H9 (cell line): ENCODE measurements at regions not wholly inside any gene's neighbourhood (a gene's known extent, or its start where the extent isn't known, plus 50 kb on each side); places are given as distances from the start of the nearest gene placed in this dataset.

Source experiments
- DNase-seq: peaks from one replicate; pipeline ENCODE4 v3.0.0-alpha.2; 2017
- H2AFZ ChIP-seq: one replicate; pipeline ENCODE4 v1.6.1; 2013; ENCODE audit warnings: mild to moderate bottlenecking, low read length, control low read depth, moderate library complexity
- H2AK5ac ChIP-seq: 2 replicates; pipeline ENCODE4 v1.6.1; 2013; ENCODE audit warnings: low read length, control low read depth, mixed read lengths; ENCODE audit not compliant: insufficient read length
- H2BK120ac ChIP-seq: one replicate; pipeline ENCODE4 v1.6.1; 2013; ENCODE audit warnings: low read depth, mild to moderate bottlenecking, low read length, control low read depth, inconsistent platforms; ENCODE audit not compliant: poor library complexity, severe bottlenecking
- H2BK12ac ChIP-seq: 2 replicates; pipeline ENCODE4 v1.6.1; 2013; ENCODE audit warnings: low read length, control low read depth, mixed read lengths, low read depth; ENCODE audit not compliant: insufficient read length
- H2BK15ac ChIP-seq: 2 replicates; pipeline ENCODE4 v1.6.1; 2013; ENCODE audit warnings: low read depth, low read length, control low read depth
- H2BK20ac ChIP-seq: one replicate; pipeline ENCODE4 v1.6.1; 2013; ENCODE audit warnings: low read depth, mild to moderate bottlenecking, low read length, control low read depth, inconsistent platforms; ENCODE audit not compliant: poor library complexity, severe bottlenecking
- H2BK5ac ChIP-seq: 2 replicates; pipeline ENCODE4 v1.6.1; 2013; ENCODE audit warnings: low read length, control low read depth, mixed read lengths; ENCODE audit not compliant: insufficient read length
- H3K14ac ChIP-seq: 2 replicates; pipeline ENCODE4 v1.6.1; 2013; ENCODE audit warnings: low read length, control low read depth; ENCODE audit not compliant: insufficient read depth
- H3K18ac ChIP-seq: 2 replicates; pipeline ENCODE4 v1.6.1; 2013; ENCODE audit warnings: low read depth, mild to moderate bottlenecking, mixed read lengths, low read length, control low read depth; ENCODE audit not compliant: insufficient read length
- H3K23ac ChIP-seq: 2 replicates; pipeline ENCODE4 v1.6.1; 2013; ENCODE audit warnings: low read length, control low read depth, mixed read lengths, low read depth; ENCODE audit not compliant: insufficient read length
- H3K23me2 ChIP-seq: 2 replicates; pipeline ENCODE4 v1.6.1; 2013; ENCODE audit warnings: low read depth, mild to moderate bottlenecking, mixed read lengths, low read length, control low read depth; ENCODE audit not compliant: insufficient read length, poor library complexity, severe bottlenecking
- H3K27ac ChIP-seq: 2 replicates; pipeline ENCODE4 v1.5.1; 2013; ENCODE audit warnings: low read length, control low read depth, mixed read lengths, low read depth; ENCODE audit not compliant: insufficient read length
- H3K27me3 ChIP-seq: 2 replicates; pipeline ENCODE4 v1.6.1; 2013; ENCODE audit warnings: low read length, control low read depth, inconsistent platforms; ENCODE audit not compliant: insufficient read depth
- H3K4ac ChIP-seq: 2 replicates; pipeline ENCODE4 v1.6.1; 2013; ENCODE audit warnings: low read depth, mild to moderate bottlenecking, control low read depth, inconsistent platforms, low read length, moderate library complexity
- H3K4me1 ChIP-seq: 2 replicates; pipeline ENCODE4 v1.6.1; 2013; ENCODE audit warnings: low read length, control low read depth, inconsistent platforms; ENCODE audit not compliant: insufficient read depth
- H3K4me2 ChIP-seq: 2 replicates; pipeline ENCODE4 v1.6.1; 2013; ENCODE audit warnings: low read length, control low read depth, mixed read lengths; ENCODE audit not compliant: insufficient read length, insufficient read depth
- H3K56ac ChIP-seq: 2 replicates; pipeline ENCODE4 v1.6.1; 2013; ENCODE audit warnings: low read depth, mild to moderate bottlenecking, mixed read lengths, low read length, control low read depth; ENCODE audit not compliant: insufficient read length
- H3K79me1 ChIP-seq: 2 replicates; pipeline ENCODE4 v1.6.1; 2013; ENCODE audit warnings: low read depth, mild to moderate bottlenecking, moderate library complexity, low read length, control low read depth, inconsistent platforms; ENCODE audit not compliant: insufficient read depth, poor library complexity, severe bottlenecking
- H3K79me2 ChIP-seq: 2 replicates; pipeline ENCODE4 v1.6.1; 2013; ENCODE audit warnings: low read length, control low read depth, inconsistent platforms; ENCODE audit not compliant: insufficient read depth
- H3K9ac ChIP-seq: 2 replicates; pipeline ENCODE4 v1.6.1; 2013; ENCODE audit warnings: low read length, control low read depth, mixed read lengths; ENCODE audit not compliant: insufficient read length; ENCODE audit errors: extremely low read depth
- H3K9me3 ChIP-seq: one replicate; pipeline ENCODE4 v1.6.1; 2013; ENCODE audit warnings: low read depth, low read length, inconsistent platforms; ENCODE audit not compliant: control insufficient read depth
- H3T11ph ChIP-seq: one replicate; pipeline ENCODE4 v1.6.1; 2013; ENCODE audit warnings: mild to moderate bottlenecking, low read length, control low read depth, inconsistent platforms
- H4K20me1 ChIP-seq: one replicate; pipeline ENCODE4 v1.6.1; 2013; ENCODE audit not compliant: control insufficient read depth, insufficient read length, insufficient read depth
- H4K5ac ChIP-seq: 2 replicates; pipeline ENCODE4 v1.6.1; 2013; ENCODE audit warnings: low read depth, mild to moderate bottlenecking, mixed read lengths, low read length, control low read depth; ENCODE audit not compliant: insufficient read length
- H4K8ac ChIP-seq: replicated peaks from 2 replicates; pipeline ENCODE4 v1.6.1; 2013; ENCODE audit warnings: low read length, control low read depth, mixed read lengths, low read depth; ENCODE audit not compliant: insufficient read length
- H4K91ac ChIP-seq: 2 replicates; pipeline ENCODE4 v1.6.1; 2013; ENCODE audit warnings: low read depth, mild to moderate bottlenecking, moderate library complexity, mixed read lengths, low read length, control low read depth; ENCODE audit not compliant: insufficient read length
- H3K27ac Mint-ChIP-seq, 3 experiments: 2 replicates in 2 of 3; 3 replicates in 1 of 3; pipeline ENCODE4 v1.8.0; 2020 to 2021; ENCODE audit warnings: mixed read lengths in 3 of 3, mild to moderate bottlenecking in 1 of 3, moderate library complexity in 1 of 3
- H3K27me3 Mint-ChIP-seq: 2 replicates; pipeline ENCODE4 v1.8.0; 2021; ENCODE audit warnings: low read depth, mild to moderate bottlenecking, moderate library complexity, mixed read lengths
- H3K36me3 Mint-ChIP-seq, 3 experiments: 2 replicates in 2 of 3; 3 replicates in 1 of 3; pipeline ENCODE4 v1.8.0; 2020 to 2021; ENCODE audit warnings: low read depth in 3 of 3, mixed read lengths in 3 of 3; ENCODE audit not compliant: insufficient read depth in 1 of 3
- H3K4me1 Mint-ChIP-seq, 2 experiments: 2 replicates each; pipeline ENCODE4 v1.8.0; 2020; ENCODE audit warnings: mixed read lengths in 2 of 2
- H3K4me3 Mint-ChIP-seq, 2 experiments: 2 replicates in 1 of 2; 3 replicates in 1 of 2; pipeline ENCODE4 v1.8.0; 2020 to 2021; ENCODE audit warnings: mild to moderate bottlenecking in 2 of 2, mixed read lengths in 2 of 2, moderate library complexity in 1 of 2
- H3K9me3 Mint-ChIP-seq, 2 experiments: 2 replicates in 1 of 2; 3 replicates in 1 of 2; pipeline ENCODE4 v1.8.0; 2020; ENCODE audit warnings: mild to moderate bottlenecking in 2 of 2, mixed read lengths in 2 of 2, moderate library complexity in 1 of 2
- WGBS: extraction: QIAGEN DNeasy Blood & Tissue Kit; methylation state at CpG from one replicate; pipeline ENCODE4 v1.1.7; 2013; ENCODE audit warnings: missing lambda C conversion rate, low lambda C conversion rate, mixed read lengths; ENCODE audit not compliant: insufficient read length; ENCODE audit errors: extremely low coverage; 5-methylcytosine and 5-hydroxymethylcytosine counted together
- TF ChIP-seq, protein P1 (sequence below): fragments of 200-600 bp; sonication (generic); conservative IDR thresholded peaks from 3 replicates; pipeline ENCODE4 v1.8.0; 2021; ENCODE audit warnings: antibody characterized with exemption, mild to moderate bottlenecking

DNA sequence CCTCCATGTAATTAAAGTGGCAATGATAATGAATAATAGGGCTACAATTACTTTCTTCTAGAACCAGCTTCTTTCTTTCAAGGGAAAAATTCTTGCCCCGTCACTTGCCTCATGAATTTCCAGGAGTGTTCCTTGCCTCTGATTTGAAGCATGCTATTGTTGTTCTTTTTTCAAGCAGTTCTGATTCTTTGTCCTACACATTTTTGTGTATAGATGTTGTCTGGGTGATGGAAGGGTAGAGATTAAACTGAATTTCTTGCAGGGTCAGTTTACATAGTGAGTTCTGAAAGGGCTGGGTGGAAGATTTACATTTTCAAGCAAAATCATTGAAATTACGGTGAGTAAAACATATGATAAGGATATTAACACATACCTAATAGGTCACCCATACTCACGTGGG, 107.0 kb upstream of the TENM3 start:
- H2BK5ac ChIP-seq = no peak overlapping the region
- H4K20me1 ChIP-seq = no peaks in the 10 kb centered on the region
- no peak overlapping the region for H3K56ac ChIP-seq
- peaks cover 6% of the 10 kb centered on the region; the same call in 1 of the 2 replicates for H3K4me1 ChIP-seq
- no peak overlapping the region for H2BK120ac ChIP-seq
- H3K27me3 ChIP-seq = peaks cover 1% of the 10 kb centered on the region; the same call in 1 of the 2 replicates
- no peaks in the 10 kb centered on the region for H3K9me3 ChIP-seq
- H2BK20ac ChIP-seq = no peak overlapping the region
- TF ChIP-seq, protein P1, sequence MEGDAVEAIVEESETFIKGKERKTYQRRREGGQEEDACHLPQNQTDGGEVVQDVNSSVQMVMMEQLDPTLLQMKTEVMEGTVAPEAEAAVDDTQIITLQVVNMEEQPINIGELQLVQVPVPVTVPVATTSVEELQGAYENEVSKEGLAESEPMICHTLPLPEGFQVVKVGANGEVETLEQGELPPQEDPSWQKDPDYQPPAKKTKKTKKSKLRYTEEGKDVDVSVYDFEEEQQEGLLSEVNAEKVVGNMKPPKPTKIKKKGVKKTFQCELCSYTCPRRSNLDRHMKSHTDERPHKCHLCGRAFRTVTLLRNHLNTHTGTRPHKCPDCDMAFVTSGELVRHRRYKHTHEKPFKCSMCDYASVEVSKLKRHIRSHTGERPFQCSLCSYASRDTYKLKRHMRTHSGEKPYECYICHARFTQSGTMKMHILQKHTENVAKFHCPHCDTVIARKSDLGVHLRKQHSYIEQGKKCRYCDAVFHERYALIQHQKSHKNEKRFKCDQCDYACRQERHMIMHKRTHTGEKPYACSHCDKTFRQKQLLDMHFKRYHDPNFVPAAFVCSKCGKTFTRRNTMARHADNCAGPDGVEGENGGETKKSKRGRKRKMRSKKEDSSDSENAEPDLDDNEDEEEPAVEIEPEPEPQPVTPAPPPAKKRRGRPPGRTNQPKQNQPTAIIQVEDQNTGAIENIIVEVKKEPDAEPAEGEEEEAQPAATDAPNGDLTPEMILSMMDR = no peak
- WGBS = no CpG with 5 or more reads among the region's 3 CpGs
- no peak overlapping the region for H3K18ac ChIP-seq
- H4K91ac ChIP-seq = no peak overlapping the region
- no peak overlapping the region for H4K8ac ChIP-seq
- H2BK15ac ChIP-seq = no peak overlapping the region
- H3K27me3 Mint-ChIP-seq = peaks cover 19% of the 10 kb centered on the region
- no peak overlapping the region for H3K27ac ChIP-seq
- no peak overlapping the region for H3K4me2 ChIP-seq
- no peak overlapping the region for H3K9ac ChIP-seq
- no peaks in the 10 kb centered on the region for H3K9me3 Mint-ChIP-seq
- peaks cover 3% of the 10 kb centered on the region for H3K23me2 ChIP-seq
- H3K4me3 Mint-ChIP-seq = no peak overlapping the region
- H3K27ac Mint-ChIP-seq = no peak overlapping the region
- no peak overlapping the region for H2BK12ac ChIP-seq
- H3K14ac ChIP-seq = no peak overlapping the region
- H4K5ac ChIP-seq = no peak overlapping the region
- no peak for DNase-seq
- H3K36me3 Mint-ChIP-seq = peaks cover 0 to under 1% (median 0%) of the 10 kb centered on the region in 3 experiments; a peak in 1 of 7 replicates
- H3K79me1 ChIP-seq = no peaks in the 10 kb centered on the region
- no peak overlapping the region for H3K4ac ChIP-seq
- no peak overlapping the region for H3K23ac ChIP-seq
- H2AK5ac ChIP-seq = no peak overlapping the region
- no peaks in the 10 kb centered on the region for H3K79me2 ChIP-seq
- H2AFZ ChIP-seq = no peak overlapping the region
- H3T11ph ChIP-seq = no peak overlapping the region
- H3K4me1 Mint-ChIP-seq = peaks cover 22 to 29% of the 10 kb centered on the region in 2 experiments
